ENCODE measurements at regions not wholly inside any gene's neighbourhood (a gene's known extent, or its start where the extent isn't known, plus 50 kb on each side); places are given as distances from the start of the nearest gene placed in this dataset.
A peak's percentile ranks its signal among the peaks of the same experiment; 100 is the strongest.

DNA sequence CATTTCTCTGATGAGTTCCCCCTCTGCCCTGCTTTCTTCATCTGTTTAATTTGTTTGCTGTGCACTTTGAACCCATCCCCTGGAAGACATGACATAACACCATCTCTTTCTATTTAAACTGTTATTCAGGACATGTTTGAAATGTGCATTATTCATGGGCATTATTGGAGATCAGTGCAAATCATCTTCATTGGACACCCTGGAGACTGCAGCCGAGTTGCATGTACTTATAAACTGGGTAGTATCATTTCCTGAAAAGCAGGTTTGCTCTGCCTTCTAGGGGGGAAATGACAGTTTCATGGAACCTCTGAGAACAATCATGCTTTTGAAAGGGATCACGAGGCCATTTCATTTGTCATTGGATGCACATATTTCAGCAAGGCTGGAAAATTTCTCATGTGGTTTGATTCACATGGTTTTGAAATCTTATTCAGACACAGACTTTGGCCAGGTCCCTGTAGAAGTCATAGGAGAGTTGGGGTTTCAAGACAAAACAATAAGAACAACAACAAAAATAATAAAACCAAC is 462.8 kb upstream of the MEX3C start:
- intact Hi-C loops (cut with DNase I): loop anchor here (10.0 kb wide), 1 partner anchor 1015 kb away; no protein-coding TSS in a partner anchor
- H3K9me3 ChIP-seq: no peaks in the 10 kb centered on the region
- H3K27ac ChIP-seq: no peak overlapping the region
- no peak for DNase-seq (ENCODE audit: low spot score)
- no peaks in the 10 kb centered on the region for H3K4me1 ChIP-seq (replicated peaks)
- no peak for TF ChIP-seq POLR2AphosphoS5 (IDR thresholded peaks at IDR 0.05)
- TF ChIP-seq CTCF (IDR thresholded peaks at IDR 0.05): no peak
- no peak for TF ChIP-seq POLR2A (IDR thresholded peaks at IDR 0.05)
- H3K4me3 ChIP-seq: no peak overlapping the region
- 41% methylated on average over 2 of the region's 2 CpGs for WGBS
- no peaks in the 10 kb centered on the region for H3K27me3 ChIP-seq (replicated peaks; ENCODE audit: insufficient read depth)
- no peaks in the 10 kb centered on the region for H3K36me3 ChIP-seq

- H3K36me3 ChIP-seq: no peaks in the 10 kb centered on the region
- WGBS: 67% methylated on average over 3 of the region's 3 CpGs
Observed at GRCh38 chr18:51664236-51664635, 466.8 kb upstream of the MEX3C start.

DNA sequence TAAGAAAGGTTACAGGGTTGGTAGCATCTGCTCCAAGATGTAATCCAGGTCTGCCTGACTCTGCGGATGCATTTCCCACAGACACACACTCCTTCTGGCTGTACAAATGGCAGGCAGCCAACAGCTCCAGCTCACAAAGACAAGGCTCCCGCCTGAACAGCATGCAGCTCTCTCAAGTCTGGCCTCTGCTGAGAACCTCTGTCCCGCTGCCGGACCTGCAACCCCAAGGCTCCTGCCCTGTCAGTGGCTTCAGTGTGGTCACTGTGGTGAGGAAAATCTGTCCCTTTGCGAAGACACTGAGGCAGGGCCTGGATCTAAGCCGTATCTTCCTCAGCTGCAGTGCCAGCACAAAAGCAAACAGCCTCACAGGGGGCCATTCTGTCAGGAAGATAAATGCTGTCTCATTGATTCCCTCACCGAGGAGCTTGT is 469.3 kb upstream of the MEX3C start:
- no peak for DNase-seq (ENCODE audit: low spot score)
- TF ChIP-seq CTCF (IDR thresholded peaks at IDR 0.05) (no peak), POLR2A (IDR thresholded peaks at IDR 0.05) (no peak), POLR2AphosphoS5 (IDR thresholded peaks at IDR 0.05) (no peak)
- 22% methylated on average over 7 of the region's 7 CpGs for WGBS
- no peaks in the 10 kb centered on the region for H3K36me3 ChIP-seq
- no peaks in the 10 kb centered on the region for H3K9me3 ChIP-seq
- no peak overlapping the region for H3K27ac ChIP-seq
- H3K4me1 ChIP-seq (replicated peaks): no peaks in the 10 kb centered on the region
- H3K27me3 ChIP-seq (replicated peaks; ENCODE audit: insufficient read depth): no peaks in the 10 kb centered on the region
- intact Hi-C loops (cut with DNase I): loop anchor here (5.0 to 10.0 kb wide), 2 partner anchors 554 to 1008 kb away; no protein-coding TSS in a partner anchor
- H3K4me3 ChIP-seq: no peak overlapping the region

More at GRCh38 chr18:51664236-51664635, 466.8 kb upstream of the MEX3C start:
- DNase-seq (ENCODE audit: low spot score): no peak
- Histone ChIP-seq H3K4me3 (no peak overlapping the region), H3K9me3 (no peaks in the 10 kb centered on the region), H3K27ac (no peak overlapping the region), H3K27me3 (replicated peaks; ENCODE audit: insufficient read depth) (no peaks in the 10 kb centered on the region), H3K4me1 (replicated peaks) (no peaks in the 10 kb centered on the region)
- intact Hi-C loops (cut with DNase I): loop anchor here (10.0 kb wide), 1 partner anchor 1011 kb away; no protein-coding TSS in a partner anchor
- TF ChIP-seq POLR2A (IDR thresholded peaks at IDR 0.05) (no peak), CTCF (IDR thresholded peaks at IDR 0.05) (no peak), POLR2AphosphoS5 (IDR thresholded peaks at IDR 0.05) (no peak)

DNA sequence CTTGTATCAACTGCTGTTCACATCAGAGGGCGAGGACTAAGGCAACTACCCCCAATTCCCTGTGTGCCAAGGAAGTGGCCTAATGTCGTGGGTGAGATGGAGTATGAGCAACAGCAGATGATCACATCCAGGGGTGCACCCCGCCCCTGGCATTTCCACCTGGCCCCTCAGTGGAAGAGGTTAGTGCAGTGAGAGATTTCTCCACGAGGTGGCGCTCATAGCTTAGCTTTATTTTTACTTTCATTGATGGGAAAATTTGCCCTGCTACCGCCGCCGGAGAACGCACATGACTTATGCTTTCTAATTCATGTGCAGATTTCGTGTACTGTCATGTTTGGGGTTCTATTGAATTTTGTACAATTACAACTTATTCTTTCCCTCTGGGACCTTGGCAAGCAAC is 470.6 kb upstream of the MEX3C start:
- Histone ChIP-seq H3K27me3 (replicated peaks; ENCODE audit: insufficient read depth) (no peaks in the 10 kb centered on the region), H3K27ac (no peak overlapping the region), H3K36me3 (no peaks in the 10 kb centered on the region), H3K9me3 (no peaks in the 10 kb centered on the region), H3K4me3 (no peak overlapping the region), H3K4me1 (replicated peaks) (no peaks in the 10 kb centered on the region)
- DNase-seq (ENCODE audit: low spot score): peak; percentile 25
- intact Hi-C loops (cut with DNase I): loop anchor here (5.0 to 10.0 kb wide), 2 partner anchors 556 to 1007 kb away; no protein-coding TSS in a partner anchor
- 10% methylated on average over 10 of the region's 10 CpGs for WGBS
- peak; percentile 16 to 77 (median 52) for TF ChIP-seq CTCF (IDR thresholded peaks at IDR 0.05)
- TF ChIP-seq POLR2AphosphoS5 (IDR thresholded peaks at IDR 0.05): no peak

DNA sequence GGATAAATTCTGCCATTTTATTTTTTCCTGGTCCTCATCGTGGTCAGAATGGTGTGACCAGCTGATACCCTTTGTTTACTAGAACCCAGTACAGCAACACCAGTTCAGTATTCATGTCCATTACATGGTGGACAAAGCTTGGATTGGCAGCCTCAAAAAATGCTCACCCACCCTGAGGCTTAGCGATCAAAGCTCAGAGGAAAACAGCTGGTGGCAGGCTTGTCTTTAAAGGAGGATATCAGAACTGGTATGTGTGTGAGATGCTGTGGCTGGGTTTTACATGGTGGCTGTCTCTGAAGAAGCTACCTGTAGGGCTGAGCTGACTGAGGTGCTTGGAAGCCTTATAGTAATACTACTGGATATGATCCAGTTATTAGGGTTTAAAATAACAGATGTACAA is 471.1 kb upstream of the MEX3C start:
- 35% methylated on average over 2 of the region's 2 CpGs for WGBS
- intact Hi-C loops (cut with DNase I): loop anchor here (5.0 to 10.0 kb wide), 2 partner anchors 556 to 1006 kb away; no protein-coding TSS in a partner anchor
- H3K4me3 ChIP-seq: no peak overlapping the region

More for the DNA sequence above, 471.1 kb upstream of the MEX3C start:
- Histone ChIP-seq H3K36me3 (no peaks in the 10 kb centered on the region), H3K27me3 (replicated peaks; ENCODE audit: insufficient read depth) (no peaks in the 10 kb centered on the region), H3K9me3 (no peaks in the 10 kb centered on the region), H3K4me1 (replicated peaks) (no peaks in the 10 kb centered on the region), H3K27ac (no peak overlapping the region)
- DNase-seq (ENCODE audit: low spot score): no peak
- TF ChIP-seq CTCF (IDR thresholded peaks at IDR 0.05) (no peak), POLR2AphosphoS5 (IDR thresholded peaks at IDR 0.05) (no peak), POLR2A (IDR thresholded peaks at IDR 0.05) (no peak)
